UCSD-AML1 (cell line): ENCODE measurements at regions not wholly inside any gene's neighbourhood (a gene's known extent, or its start where the extent isn't known, plus 50 kb on each side); places are given as distances from the start of the nearest gene placed in this dataset.
"Not testable (repeated sequence)": the region's sequence is repeated elsewhere in the genome, so short reads cannot be mapped to it uniquely, and the experiment has no call there.

Source experiments
- DNase-seq: peaks from one replicate; lab custom pipeline; 2025; ENCODE audit not compliant: unreplicated experiment; lab: John Stamatoyannopoulos, UW

- DNase-seq = no peak
These were observed 252.0 kb upstream of the MYT1L start for GRCh38 chr2:2582998-2583545.

GRCh38 chr2:2581331-2582159, 250.5 kb upstream of the MYT1L start:
- DNase-seq = no peak

- DNase-seq = not testable (repeated sequence)
These were observed 249.8 kb upstream of the MYT1L start for GRCh38 chr2:2580841-2581240.

GRCh38 chr2:2580341-2580740, 249.3 kb upstream of the MYT1L start:
- DNase-seq = no peak

- DNase-seq = no peak
These were observed 248.7 kb upstream of the MYT1L start for GRCh38 chr2:2579814-2580213.

- DNase-seq = no peak
These were observed 246.3 kb upstream of the MYT1L start for GRCh38 chr2:2577407-2577831.

GRCh38 chr2:2575870-2576386, 244.9 kb upstream of the MYT1L start:
- DNase-seq = no peak

GRCh38 chr2:2575181-2575577, 244.1 kb upstream of the MYT1L start:
- DNase-seq = no peak

GRCh38 chr2:2574401-2575180, 243.5 kb upstream of the MYT1L start:
- DNase-seq = no peak

- no peak for DNase-seq
These were observed 242.7 kb upstream of the MYT1L start for GRCh38 chr2:2573658-2574293.

- no peak for DNase-seq
These were observed 242.1 kb upstream of the MYT1L start for GRCh38 chr2:2573205-2573604.

GRCh38 chr2:2572393-2573204, 241.5 kb upstream of the MYT1L start:
- DNase-seq = no peak

GRCh38 chr2:2571301-2572150, 240.5 kb upstream of the MYT1L start:
- no peak for DNase-seq

- DNase-seq = no peak
These were observed 239.8 kb upstream of the MYT1L start for GRCh38 chr2:2570871-2571270.

- DNase-seq = no peak
These were observed 239.3 kb upstream of the MYT1L start for GRCh38 chr2:2570360-2570759.

GRCh38 chr2:2569836-2570235, 238.8 kb upstream of the MYT1L start:
- no peak for DNase-seq

GRCh38 chr2:2569306-2569705, 238.2 kb upstream of the MYT1L start:
- DNase-seq = no peak

- DNase-seq = no peak
These were observed 237.3 kb upstream of the MYT1L start for GRCh38 chr2:2568411-2568810.

GRCh38 chr2:2567776-2568175, 236.7 kb upstream of the MYT1L start:
- DNase-seq = no peak
